Mesothelial cell of epicardium (in vitro differentiated cells): ENCODE measurements at regions not wholly inside any gene's neighbourhood (a gene's known extent, or its start where the extent isn't known, plus 50 kb on each side); places are given as distances from the start of the nearest gene placed in this dataset.

ENCODE experiments used
- DNase-seq, 2 experiments: peaks; one replicate each; pipeline ENCODE4 v3.0.0; 2021; ENCODE audit warnings: low spot score in 2 of 2; ENCODE audit not compliant: unreplicated experiment in 2 of 2
- H3K27ac Mint-ChIP-seq: 2 replicates; pipeline ENCODE4 v1.8.0; 2021; ENCODE audit warnings: mixed read lengths
- H3K27me3 Mint-ChIP-seq: 2 replicates; pipeline ENCODE4 v1.8.0; 2021; ENCODE audit warnings: low read depth, mixed read lengths
- H3K36me3 Mint-ChIP-seq: 2 replicates; pipeline ENCODE4 v1.8.0; 2021; ENCODE audit warnings: mixed read lengths
- H3K4me1 Mint-ChIP-seq: 2 replicates; pipeline ENCODE4 v1.8.0; 2021; ENCODE audit warnings: mixed read lengths
- H3K4me3 Mint-ChIP-seq: 2 replicates; pipeline ENCODE4 v1.8.0; 2021; ENCODE audit warnings: mild to moderate bottlenecking, moderate library complexity, mixed read lengths
- H3K9me3 Mint-ChIP-seq: 2 replicates; pipeline ENCODE4 v1.8.0; 2021; ENCODE audit warnings: mixed read lengths
- TF ChIP-seq, protein P1 (sequence below): fragments of 200-600 bp; sonication (generic); IDR thresholded peaks from one replicate; pipeline ENCODE4 v1.5.0; 2021; ENCODE audit warnings: antibody characterized with exemption; ENCODE audit not compliant: unreplicated experiment

- Mint-ChIP-seq H3K36me3 (no peaks in the 10 kb centered on the region), H3K9me3 (no peaks in the 10 kb centered on the region), H3K27me3 (peaks cover 40% of the 10 kb centered on the region), H3K4me3 (no peak overlapping the region), H3K27ac (no peak overlapping the region), H3K4me1 (no peaks in the 10 kb centered on the region)
- TF ChIP-seq, protein P1, sequence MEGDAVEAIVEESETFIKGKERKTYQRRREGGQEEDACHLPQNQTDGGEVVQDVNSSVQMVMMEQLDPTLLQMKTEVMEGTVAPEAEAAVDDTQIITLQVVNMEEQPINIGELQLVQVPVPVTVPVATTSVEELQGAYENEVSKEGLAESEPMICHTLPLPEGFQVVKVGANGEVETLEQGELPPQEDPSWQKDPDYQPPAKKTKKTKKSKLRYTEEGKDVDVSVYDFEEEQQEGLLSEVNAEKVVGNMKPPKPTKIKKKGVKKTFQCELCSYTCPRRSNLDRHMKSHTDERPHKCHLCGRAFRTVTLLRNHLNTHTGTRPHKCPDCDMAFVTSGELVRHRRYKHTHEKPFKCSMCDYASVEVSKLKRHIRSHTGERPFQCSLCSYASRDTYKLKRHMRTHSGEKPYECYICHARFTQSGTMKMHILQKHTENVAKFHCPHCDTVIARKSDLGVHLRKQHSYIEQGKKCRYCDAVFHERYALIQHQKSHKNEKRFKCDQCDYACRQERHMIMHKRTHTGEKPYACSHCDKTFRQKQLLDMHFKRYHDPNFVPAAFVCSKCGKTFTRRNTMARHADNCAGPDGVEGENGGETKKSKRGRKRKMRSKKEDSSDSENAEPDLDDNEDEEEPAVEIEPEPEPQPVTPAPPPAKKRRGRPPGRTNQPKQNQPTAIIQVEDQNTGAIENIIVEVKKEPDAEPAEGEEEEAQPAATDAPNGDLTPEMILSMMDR, result no peak
- no peak for DNase-seq
These were observed 351.9 kb downstream of the FOXA2 start for GRCh38 chr20:22232473-22232872.

GRCh38 chr20:22226849-22227700 is 357.3 kb downstream of the FOXA2 start:
- H3K4me1 Mint-ChIP-seq, result no peaks in the 10 kb centered on the region
- H3K27ac Mint-ChIP-seq, result no peak overlapping the region
- TF ChIP-seq, protein P1, result no peak
- no peak for DNase-seq
- no peaks in the 10 kb centered on the region for H3K9me3 Mint-ChIP-seq
- H3K27me3 Mint-ChIP-seq, result peaks cover 24% of the 10 kb centered on the region
- no peak overlapping the region for H3K4me3 Mint-ChIP-seq
- no peaks in the 10 kb centered on the region for H3K36me3 Mint-ChIP-seq

- peaks cover 20% of the 10 kb centered on the region for H3K27me3 Mint-ChIP-seq
- no peak for DNase-seq
- H3K9me3 Mint-ChIP-seq, result no peaks in the 10 kb centered on the region
These were observed 361.1 kb downstream of the FOXA2 start for GRCh38 chr20:22223236-22223635.

DNA sequence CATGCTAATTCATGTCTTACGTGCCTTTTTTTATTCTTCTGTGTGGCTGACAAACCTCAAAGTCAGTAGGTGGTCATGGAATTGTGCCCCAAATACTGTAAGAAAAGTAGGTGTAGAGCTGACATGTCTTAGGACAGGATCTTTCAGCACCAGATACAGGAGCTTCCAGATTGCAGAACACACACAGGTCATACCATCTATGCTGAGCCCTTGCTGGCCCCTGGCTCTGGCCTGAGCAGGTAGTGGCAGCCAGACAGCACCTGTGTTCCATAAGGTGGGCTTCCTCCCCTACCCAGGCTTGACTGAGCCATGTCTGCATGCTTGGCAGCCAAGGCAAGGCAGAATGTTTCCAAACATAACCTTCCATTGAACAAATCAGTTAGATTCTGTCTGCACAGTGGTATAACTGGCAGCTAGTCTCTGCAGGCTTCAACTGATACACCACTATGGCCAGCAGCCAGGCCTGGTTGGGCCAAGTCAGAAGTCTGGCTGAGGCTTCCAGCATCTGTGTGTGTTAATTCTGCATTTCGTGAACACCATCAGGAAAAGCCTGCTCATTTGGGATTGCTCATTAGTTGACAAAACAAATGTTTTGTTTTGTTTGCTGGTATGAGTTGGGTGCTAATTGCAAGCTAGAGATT is 366.5 kb downstream of the FOXA2 start:
- TF ChIP-seq, protein P1, result no peak
- H3K27me3 Mint-ChIP-seq, result peaks cover 28% of the 10 kb centered on the region

More at GRCh38 chr20:22223236-22223635, 361.1 kb downstream of the FOXA2 start:
- TF ChIP-seq, protein P1, result no peak
- Mint-ChIP-seq H3K36me3 (no peaks in the 10 kb centered on the region), H3K4me1 (no peaks in the 10 kb centered on the region), H3K27ac (no peak overlapping the region), H3K4me3 (no peak overlapping the region)

DNA sequence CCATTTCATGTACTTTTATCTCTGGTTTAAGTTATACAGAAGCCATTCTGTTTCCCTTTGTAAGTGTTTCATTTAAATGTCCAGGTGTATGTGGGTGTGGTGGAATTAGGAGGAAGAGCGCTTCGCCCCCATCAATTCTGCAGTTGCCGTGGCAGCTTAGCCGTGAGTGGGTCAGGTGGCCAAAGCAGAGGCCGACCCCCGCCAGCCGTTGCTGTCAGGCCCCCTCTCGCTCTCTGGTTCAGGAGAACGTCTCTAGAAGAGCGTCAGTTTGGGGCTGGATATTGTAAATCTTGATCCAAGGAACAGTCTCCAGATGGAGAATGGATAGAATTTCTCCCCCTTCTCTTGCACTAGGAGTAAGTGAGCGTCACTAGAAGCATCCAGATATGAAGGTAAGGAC is 367.4 kb downstream of the FOXA2 start:
- DNase-seq, result no peak
- no peaks in the 10 kb centered on the region for H3K9me3 Mint-ChIP-seq
- H3K4me1 Mint-ChIP-seq, result no peaks in the 10 kb centered on the region
- peaks cover 30% of the 10 kb centered on the region for H3K27me3 Mint-ChIP-seq
- TF ChIP-seq, protein P1, result no peak
- H3K27ac Mint-ChIP-seq, result no peak overlapping the region
- no peaks in the 10 kb centered on the region for H3K36me3 Mint-ChIP-seq
- H3K4me3 Mint-ChIP-seq, result no peak overlapping the region

More for the DNA sequence above, 366.5 kb downstream of the FOXA2 start:
- Mint-ChIP-seq H3K36me3 (no peaks in the 10 kb centered on the region), H3K9me3 (no peaks in the 10 kb centered on the region), H3K4me3 (no peak overlapping the region), H3K27ac (no peak overlapping the region), H3K4me1 (no peaks in the 10 kb centered on the region)
- no peak for DNase-seq
